H9 (cell line): ENCODE measurements at regions not wholly inside any gene's neighbourhood (a gene's known extent, or its start where the extent isn't known, plus 50 kb on each side); places are given as distances from the start of the nearest gene placed in this dataset.

ENCODE experiments used
- DNase-seq: peaks from one replicate; pipeline ENCODE4 v3.0.0-alpha.2; 2017
- H2AFZ ChIP-seq: one replicate; pipeline ENCODE4 v1.6.1; 2013; ENCODE audit warnings: mild to moderate bottlenecking, low read length, control low read depth, moderate library complexity
- H2AK5ac ChIP-seq: 2 replicates; pipeline ENCODE4 v1.6.1; 2013; ENCODE audit warnings: low read length, control low read depth, mixed read lengths; ENCODE audit not compliant: insufficient read length
- H2BK120ac ChIP-seq: one replicate; pipeline ENCODE4 v1.6.1; 2013; ENCODE audit warnings: low read depth, mild to moderate bottlenecking, low read length, control low read depth, inconsistent platforms; ENCODE audit not compliant: poor library complexity, severe bottlenecking
- H2BK12ac ChIP-seq: 2 replicates; pipeline ENCODE4 v1.6.1; 2013; ENCODE audit warnings: low read length, control low read depth, mixed read lengths, low read depth; ENCODE audit not compliant: insufficient read length
- H2BK15ac ChIP-seq: 2 replicates; pipeline ENCODE4 v1.6.1; 2013; ENCODE audit warnings: low read depth, low read length, control low read depth
- H2BK20ac ChIP-seq: one replicate; pipeline ENCODE4 v1.6.1; 2013; ENCODE audit warnings: low read depth, mild to moderate bottlenecking, low read length, control low read depth, inconsistent platforms; ENCODE audit not compliant: poor library complexity, severe bottlenecking
- H2BK5ac ChIP-seq: 2 replicates; pipeline ENCODE4 v1.6.1; 2013; ENCODE audit warnings: low read length, control low read depth, mixed read lengths; ENCODE audit not compliant: insufficient read length
- H3K14ac ChIP-seq: 2 replicates; pipeline ENCODE4 v1.6.1; 2013; ENCODE audit warnings: low read length, control low read depth; ENCODE audit not compliant: insufficient read depth
- H3K18ac ChIP-seq: 2 replicates; pipeline ENCODE4 v1.6.1; 2013; ENCODE audit warnings: low read depth, mild to moderate bottlenecking, mixed read lengths, low read length, control low read depth; ENCODE audit not compliant: insufficient read length
- H3K23ac ChIP-seq: 2 replicates; pipeline ENCODE4 v1.6.1; 2013; ENCODE audit warnings: low read length, control low read depth, mixed read lengths, low read depth; ENCODE audit not compliant: insufficient read length
- H3K23me2 ChIP-seq: 2 replicates; pipeline ENCODE4 v1.6.1; 2013; ENCODE audit warnings: low read depth, mild to moderate bottlenecking, mixed read lengths, low read length, control low read depth; ENCODE audit not compliant: insufficient read length, poor library complexity, severe bottlenecking
- H3K27ac ChIP-seq: 2 replicates; pipeline ENCODE4 v1.5.1; 2013; ENCODE audit warnings: low read length, control low read depth, mixed read lengths, low read depth; ENCODE audit not compliant: insufficient read length
- H3K27me3 ChIP-seq: 2 replicates; pipeline ENCODE4 v1.6.1; 2013; ENCODE audit warnings: low read length, control low read depth, inconsistent platforms; ENCODE audit not compliant: insufficient read depth
- H3K4ac ChIP-seq: 2 replicates; pipeline ENCODE4 v1.6.1; 2013; ENCODE audit warnings: low read depth, mild to moderate bottlenecking, control low read depth, inconsistent platforms, low read length, moderate library complexity
- H3K4me1 ChIP-seq: 2 replicates; pipeline ENCODE4 v1.6.1; 2013; ENCODE audit warnings: low read length, control low read depth, inconsistent platforms; ENCODE audit not compliant: insufficient read depth
- H3K4me2 ChIP-seq: 2 replicates; pipeline ENCODE4 v1.6.1; 2013; ENCODE audit warnings: low read length, control low read depth, mixed read lengths; ENCODE audit not compliant: insufficient read length, insufficient read depth
- H3K56ac ChIP-seq: 2 replicates; pipeline ENCODE4 v1.6.1; 2013; ENCODE audit warnings: low read depth, mild to moderate bottlenecking, mixed read lengths, low read length, control low read depth; ENCODE audit not compliant: insufficient read length
- H3K79me1 ChIP-seq: 2 replicates; pipeline ENCODE4 v1.6.1; 2013; ENCODE audit warnings: low read depth, mild to moderate bottlenecking, moderate library complexity, low read length, control low read depth, inconsistent platforms; ENCODE audit not compliant: insufficient read depth, poor library complexity, severe bottlenecking
- H3K79me2 ChIP-seq: 2 replicates; pipeline ENCODE4 v1.6.1; 2013; ENCODE audit warnings: low read length, control low read depth, inconsistent platforms; ENCODE audit not compliant: insufficient read depth
- H3K9ac ChIP-seq: 2 replicates; pipeline ENCODE4 v1.6.1; 2013; ENCODE audit warnings: low read length, control low read depth, mixed read lengths; ENCODE audit not compliant: insufficient read length; ENCODE audit errors: extremely low read depth
- H3K9me3 ChIP-seq: one replicate; pipeline ENCODE4 v1.6.1; 2013; ENCODE audit warnings: low read depth, low read length, inconsistent platforms; ENCODE audit not compliant: control insufficient read depth
- H3T11ph ChIP-seq: one replicate; pipeline ENCODE4 v1.6.1; 2013; ENCODE audit warnings: mild to moderate bottlenecking, low read length, control low read depth, inconsistent platforms
- H4K20me1 ChIP-seq: one replicate; pipeline ENCODE4 v1.6.1; 2013; ENCODE audit not compliant: control insufficient read depth, insufficient read length, insufficient read depth
- H4K5ac ChIP-seq: 2 replicates; pipeline ENCODE4 v1.6.1; 2013; ENCODE audit warnings: low read depth, mild to moderate bottlenecking, mixed read lengths, low read length, control low read depth; ENCODE audit not compliant: insufficient read length
- H4K8ac ChIP-seq: replicated peaks from 2 replicates; pipeline ENCODE4 v1.6.1; 2013; ENCODE audit warnings: low read length, control low read depth, mixed read lengths, low read depth; ENCODE audit not compliant: insufficient read length
- H4K91ac ChIP-seq: 2 replicates; pipeline ENCODE4 v1.6.1; 2013; ENCODE audit warnings: low read depth, mild to moderate bottlenecking, moderate library complexity, mixed read lengths, low read length, control low read depth; ENCODE audit not compliant: insufficient read length
- H3K27ac Mint-ChIP-seq, 3 experiments: 2 replicates in 2 of 3; 3 replicates in 1 of 3; pipeline ENCODE4 v1.8.0; 2020 to 2021; ENCODE audit warnings: mixed read lengths in 3 of 3, mild to moderate bottlenecking in 1 of 3, moderate library complexity in 1 of 3
- H3K27me3 Mint-ChIP-seq: 2 replicates; pipeline ENCODE4 v1.8.0; 2021; ENCODE audit warnings: low read depth, mild to moderate bottlenecking, moderate library complexity, mixed read lengths
- H3K36me3 Mint-ChIP-seq, 3 experiments: 2 replicates in 2 of 3; 3 replicates in 1 of 3; pipeline ENCODE4 v1.8.0; 2020 to 2021; ENCODE audit warnings: low read depth in 3 of 3, mixed read lengths in 3 of 3; ENCODE audit not compliant: insufficient read depth in 1 of 3
- H3K4me1 Mint-ChIP-seq, 2 experiments: 2 replicates each; pipeline ENCODE4 v1.8.0; 2020; ENCODE audit warnings: mixed read lengths in 2 of 2
- H3K4me3 Mint-ChIP-seq, 2 experiments: 2 replicates in 1 of 2; 3 replicates in 1 of 2; pipeline ENCODE4 v1.8.0; 2020 to 2021; ENCODE audit warnings: mild to moderate bottlenecking in 2 of 2, mixed read lengths in 2 of 2, moderate library complexity in 1 of 2
- H3K9me3 Mint-ChIP-seq, 2 experiments: 2 replicates in 1 of 2; 3 replicates in 1 of 2; pipeline ENCODE4 v1.8.0; 2020; ENCODE audit warnings: mild to moderate bottlenecking in 2 of 2, mixed read lengths in 2 of 2, moderate library complexity in 1 of 2
- CTCF ChIP-seq: fragments of 200-600 bp; sonication (generic); conservative IDR thresholded peaks from 3 replicates; pipeline ENCODE4 v1.8.0; 2021; ENCODE audit warnings: antibody characterized with exemption, mild to moderate bottlenecking
- WGBS: extraction: QIAGEN DNeasy Blood & Tissue Kit; methylation state at CpG from one replicate; pipeline ENCODE4 v1.1.7; 2013; ENCODE audit warnings: missing lambda C conversion rate, low lambda C conversion rate, mixed read lengths; ENCODE audit not compliant: insufficient read length; ENCODE audit errors: extremely low coverage; 5-methylcytosine and 5-hydroxymethylcytosine counted together

- no peak overlapping the region for H3K4ac ChIP-seq
- no peaks in the 10 kb centered on the region for H3K79me1 ChIP-seq
- H3K14ac ChIP-seq: no peak overlapping the region
- no peaks in the 10 kb centered on the region for H3K27me3 ChIP-seq
- no peak overlapping the region for H3K27ac ChIP-seq
- H3K79me2 ChIP-seq: no peaks in the 10 kb centered on the region
- no peak overlapping the region for H3K4me2 ChIP-seq
- H2BK5ac ChIP-seq: no peak overlapping the region
- Mint-ChIP-seq H3K27me3 (no peaks in the 10 kb centered on the region), H3K36me3 (no peaks in the 10 kb centered on the region), H3K9me3 (no peaks in the 10 kb centered on the region), H3K4me3 (no peak overlapping the region), H3K4me1 (peaks cover 14 to 15% of the 10 kb centered on the region in 2 experiments), H3K27ac (no peak overlapping the region)
- H4K5ac ChIP-seq: no peak overlapping the region
- no peak for DNase-seq
- no peak overlapping the region for H3K18ac ChIP-seq
- H4K8ac ChIP-seq: no peak overlapping the region
- WGBS: no CpG with 5 or more reads among the region's 3 CpGs
- no peaks in the 10 kb centered on the region for H3K23me2 ChIP-seq
- H3K9ac ChIP-seq: no peak overlapping the region
- no peak overlapping the region for H2AFZ ChIP-seq
- no peak overlapping the region for H4K91ac ChIP-seq
- no peaks in the 10 kb centered on the region for H3K9me3 ChIP-seq
- no peak overlapping the region for H2BK15ac ChIP-seq
- no peak overlapping the region for H2BK20ac ChIP-seq
- H3K56ac ChIP-seq: no peak overlapping the region
- H3K23ac ChIP-seq: no peak overlapping the region
- H4K20me1 ChIP-seq: no peaks in the 10 kb centered on the region
- no peaks in the 10 kb centered on the region for H3K4me1 ChIP-seq
- H2AK5ac ChIP-seq: no peak overlapping the region
- no peak overlapping the region for H3T11ph ChIP-seq
- no peak overlapping the region for H2BK120ac ChIP-seq
- H2BK12ac ChIP-seq: no peak overlapping the region
- no peak for TF ChIP-seq CTCF
Observed at GRCh38 chr6:105482921-105483320, 80.0 kb upstream of the PREP start.
